OCI-LY1 (cell line): ENCODE measurements at regions not wholly inside any gene's neighbourhood (a gene's known extent, or its start where the extent isn't known, plus 50 kb on each side); places are given as distances from the start of the nearest gene placed in this dataset.

Experiments used
- H2AFZ ChIP-seq: fragments of 200-600 bp; sonication (generic), shearing (Covaris generic); 2 replicates; pipeline ENCODE4 v1.6.0; 2014; ENCODE audit warnings: antibody characterized with exemption, mild to moderate bottlenecking, low read length
- H3F3A ChIP-seq: fragments of 200-600 bp; sonication (generic), shearing (Covaris generic); 2 replicates; pipeline ENCODE4 v1.6.0; 2014; ENCODE audit warnings: mild to moderate bottlenecking, antibody characterized with exemption, low read length, moderate library complexity; ENCODE audit not compliant: insufficient read depth
- H3K27ac ChIP-seq: fragments of 200-600 bp; sonication (generic); 2 replicates; pipeline ENCODE4 v1.5.1; 2014; ENCODE audit warnings: low read length, mixed run types, mild to moderate bottlenecking, low read depth; ENCODE audit not compliant: poor library complexity, severe bottlenecking
- H3K27me3 ChIP-seq: fragments of 200-600 bp; sonication (generic); 2 replicates; pipeline ENCODE4 v1.6.0; 2014; ENCODE audit warnings: antibody characterized with exemption, mild to moderate bottlenecking, low read length, moderate library complexity; ENCODE audit not compliant: insufficient read depth
- H3K36me3 ChIP-seq: fragments of 200-600 bp; sonication (generic); 2 replicates; pipeline ENCODE4 v1.6.1; 2014; ENCODE audit warnings: mild to moderate bottlenecking, antibody characterized with exemption, low read length, moderate library complexity, mixed read lengths; ENCODE audit not compliant: insufficient read depth
- H3K4me1 ChIP-seq: fragments of 200-600 bp; sonication (generic); 2 replicates; pipeline ENCODE4 v1.5.1; 2014; ENCODE audit warnings: mild to moderate bottlenecking, low read length, moderate library complexity; ENCODE audit not compliant: insufficient read depth, severe bottlenecking
- H3K4me2 ChIP-seq: fragments of 200-600 bp; sonication (generic), shearing (Covaris generic); 2 replicates; pipeline ENCODE4 v1.6.1; 2014; ENCODE audit warnings: low read length
- H3K4me3 ChIP-seq: fragments of 200-600 bp; sonication (generic); 2 replicates; pipeline ENCODE4 v1.5.1; 2014; ENCODE audit warnings: low read length, low read depth, mild to moderate bottlenecking, mixed read lengths; ENCODE audit not compliant: poor library complexity, severe bottlenecking
- H3K79me2 ChIP-seq: fragments of 200-600 bp; shearing (Covaris generic); 2 replicates; pipeline ENCODE4 v1.6.1; 2016; ENCODE audit warnings: mixed run types, low read length, mixed read lengths; ENCODE audit not compliant: insufficient read depth
- H3K9ac ChIP-seq: fragments of 200-600 bp; sonication (generic), shearing (Covaris generic); 2 replicates; pipeline ENCODE4 v1.6.1; 2014; ENCODE audit warnings: mild to moderate bottlenecking, low read length, mixed read lengths
- H3K9me2 ChIP-seq: fragments of 200-600 bp; sonication (generic), shearing (Covaris generic); 2 replicates; pipeline ENCODE4 v1.6.1; 2014; ENCODE audit warnings: low read depth, mild to moderate bottlenecking, low read length, mixed read lengths
- H3K9me3 ChIP-seq: fragments of 200-600 bp; shearing (Covaris generic); 2 replicates; pipeline ENCODE4 v1.6.1; 2014; ENCODE audit warnings: low read length, mixed read lengths
- H4K20me1 ChIP-seq: fragments of 200-600 bp; sonication (generic), shearing (Covaris generic); 2 replicates; pipeline ENCODE4 v1.6.0; 2016; ENCODE audit warnings: mild to moderate bottlenecking, low read length; ENCODE audit not compliant: insufficient read depth
- EZH2 ChIP-seq: fragments of 200-600 bp; sonication (generic), shearing (Covaris generic); IDR thresholded peaks from 2 replicates; pipeline ENCODE4 v1.8.0; 2017; ENCODE audit warnings: borderline replicate concordance, mixed run types, mild to moderate bottlenecking, antibody characterized with exemption, low read length, moderate library complexity, mixed read lengths
- TF ChIP-seq, protein P1 (sequence below): fragments of 200-600 bp; sonication (generic), shearing (Covaris generic); IDR thresholded peaks from 2 replicates; pipeline ENCODE4 v1.5.1; 2017; ENCODE audit warnings: mild to moderate bottlenecking, antibody characterized with exemption, low read length, moderate library complexity, mixed read lengths

- Histone ChIP-seq H3K9me3 (no peaks in the 10 kb centered on the region), H4K20me1 (no peaks in the 10 kb centered on the region), H3K4me1 (no peaks in the 10 kb centered on the region), H3K36me3 (no peaks in the 10 kb centered on the region), H3K27me3 (no peaks in the 10 kb centered on the region), H3K27ac (no peak overlapping the region), H3K79me2 (no peaks in the 10 kb centered on the region), H3K9me2 (no peaks in the 10 kb centered on the region), H2AFZ (no peak overlapping the region), H3K9ac (no peak overlapping the region), H3K4me2 (no peak overlapping the region), H3K4me3 (no peak overlapping the region), H3F3A (no peaks in the 10 kb centered on the region)
- TF ChIP-seq, protein P1, sequence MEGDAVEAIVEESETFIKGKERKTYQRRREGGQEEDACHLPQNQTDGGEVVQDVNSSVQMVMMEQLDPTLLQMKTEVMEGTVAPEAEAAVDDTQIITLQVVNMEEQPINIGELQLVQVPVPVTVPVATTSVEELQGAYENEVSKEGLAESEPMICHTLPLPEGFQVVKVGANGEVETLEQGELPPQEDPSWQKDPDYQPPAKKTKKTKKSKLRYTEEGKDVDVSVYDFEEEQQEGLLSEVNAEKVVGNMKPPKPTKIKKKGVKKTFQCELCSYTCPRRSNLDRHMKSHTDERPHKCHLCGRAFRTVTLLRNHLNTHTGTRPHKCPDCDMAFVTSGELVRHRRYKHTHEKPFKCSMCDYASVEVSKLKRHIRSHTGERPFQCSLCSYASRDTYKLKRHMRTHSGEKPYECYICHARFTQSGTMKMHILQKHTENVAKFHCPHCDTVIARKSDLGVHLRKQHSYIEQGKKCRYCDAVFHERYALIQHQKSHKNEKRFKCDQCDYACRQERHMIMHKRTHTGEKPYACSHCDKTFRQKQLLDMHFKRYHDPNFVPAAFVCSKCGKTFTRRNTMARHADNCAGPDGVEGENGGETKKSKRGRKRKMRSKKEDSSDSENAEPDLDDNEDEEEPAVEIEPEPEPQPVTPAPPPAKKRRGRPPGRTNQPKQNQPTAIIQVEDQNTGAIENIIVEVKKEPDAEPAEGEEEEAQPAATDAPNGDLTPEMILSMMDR: no peak
Measured at GRCh38 chr4:56276547-56276946, 110.7 kb downstream of the AASDH start.

GRCh38 chr4:56273391-56273790 is 113.9 kb downstream of the AASDH start:
- H3K9ac ChIP-seq: no peak overlapping the region
- no peak overlapping the region for H2AFZ ChIP-seq
- H3K79me2 ChIP-seq: no peaks in the 10 kb centered on the region
- H3K4me3 ChIP-seq: no peak overlapping the region
- TF ChIP-seq EZH2: no peak
- TF ChIP-seq, protein P1: no peak
- H3K9me2 ChIP-seq: no peaks in the 10 kb centered on the region
- H3K4me1 ChIP-seq: no peaks in the 10 kb centered on the region
- H3F3A ChIP-seq: no peaks in the 10 kb centered on the region
- H3K36me3 ChIP-seq: no peaks in the 10 kb centered on the region
- H3K27ac ChIP-seq: no peak overlapping the region
- H4K20me1 ChIP-seq: no peaks in the 10 kb centered on the region
- no peaks in the 10 kb centered on the region for H3K27me3 ChIP-seq
- H3K4me2 ChIP-seq: no peak overlapping the region
- H3K9me3 ChIP-seq: no peaks in the 10 kb centered on the region

DNA sequence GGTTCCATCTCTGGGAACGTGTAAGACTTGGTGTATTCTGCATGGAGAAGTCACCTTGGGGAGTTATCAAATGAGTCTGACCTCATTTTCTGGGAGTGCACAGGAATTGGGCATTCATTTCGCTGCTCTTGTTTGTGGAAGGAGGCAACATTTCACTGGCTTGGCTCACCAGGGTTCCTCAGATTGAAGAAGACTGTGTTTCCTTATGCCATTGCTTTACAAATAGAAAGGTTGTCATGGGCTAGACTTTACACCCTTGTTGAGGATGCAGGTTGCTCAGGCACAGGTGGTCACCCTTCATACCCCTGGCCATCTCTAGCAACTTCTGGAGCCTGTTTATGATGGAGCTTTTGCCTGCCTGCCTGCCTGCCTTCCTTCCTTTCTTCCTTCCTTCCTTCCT is 114.4 kb downstream of the AASDH start:
- Histone ChIP-seq H3K27me3 (no peaks in the 10 kb centered on the region), H3K4me1 (no peaks in the 10 kb centered on the region), H3K79me2 (no peaks in the 10 kb centered on the region), H3K9ac (no peak overlapping the region), H2AFZ (no peak overlapping the region), H3K36me3 (no peaks in the 10 kb centered on the region), H3K27ac (no peak overlapping the region), H4K20me1 (no peaks in the 10 kb centered on the region), H3K4me3 (no peak overlapping the region), H3F3A (no peaks in the 10 kb centered on the region), H3K9me3 (no peaks in the 10 kb centered on the region), H3K4me2 (no peak overlapping the region), H3K9me2 (no peaks in the 10 kb centered on the region)
- TF ChIP-seq, protein P1: no peak
- no peak for TF ChIP-seq EZH2
